K562 (cell line): ENCODE measurements at regions not wholly inside any gene's neighbourhood (a gene's known extent, or its start where the extent isn't known, plus 50 kb on each side); places are given as distances from the start of the nearest gene placed in this dataset.

Experiments used
- ATAC-seq: fragments of 200-7000 bp; cut with Tn5 transposase; 3 replicates; pipeline ENCODE4 v1.9.1; 2020; ENCODE audit warnings: moderate library complexity
- BruUV-seq: library from RNA; stranded (reverse); fragments of 400-500 nt; replicated peaks from 2 replicates; lab custom pipeline; 2021; lab: Mats Ljungman, UMichigan
- CTCF ChIA-PET: fragments of 300-600 bp; formaldehyde crosslinking; extraction: SDS; loops from one replicate; lab custom pipeline; 2021; ENCODE audit warnings: low intra/inter-chr PET ratio; lab: Yijun Ruan, JAX
- POLR2A ChIA-PET: fragments of 300-600, 350-650 bp; sonication (Branson Sonifier 250); formaldehyde crosslinking; extraction: SDS; loops from one replicate; lab custom pipeline; 2021; ENCODE audit warnings: antibody characterized with exemption, inconsistent platforms; lab: Yijun Ruan, JAX
- DNase-seq, 4 experiments: peaks; one replicate each; pipeline versions ENCODE4 v3.0.0 to v3.0.0-alpha.2; 2011 to 2018; ENCODE audit warnings: low spot score in 3 of 4, mixed read lengths in 3 of 4; ENCODE audit errors: extremely low read depth in 1 of 4
- FAIRE-seq: peaks from 2 replicates; lab custom pipeline; 2011; peaks lifted over from hg19 to GRCh38; lab: Jason Lieb, UNC
- H2AFZ ChIP-seq: 2 replicates; pipeline ENCODE4 v1.6.0; 2011; ENCODE audit warnings: low read depth, low read length, control low read depth, inconsistent platforms
- H3K27ac ChIP-seq: fragments of 200-600 bp; 3 replicates; pipeline ENCODE4 v1.8.0; 2011; ENCODE audit warnings: low read depth, mild to moderate bottlenecking, control low read depth, inconsistent platforms, low read length, moderate library complexity, mixed read lengths; ENCODE audit errors: extremely low read depth
- H3K27me3 ChIP-seq, 2 experiments: fragments of 300-600 bp in 1 of 2; 2 replicates in 1 of 2; 3 replicates in 1 of 2; pipeline versions ENCODE4 v1.6.0 to v1.8.0; 2011; ENCODE audit warnings: inconsistent platforms in 2 of 2, low read length in 2 of 2, mild to moderate bottlenecking in 1 of 2, mixed read lengths in 1 of 2, moderate library complexity in 1 of 2; ENCODE audit not compliant: control insufficient read depth in 2 of 2, insufficient read depth in 2 of 2
- H3K36me3 ChIP-seq: fragments of 300-600 bp; 3 replicates; pipeline ENCODE4 v1.8.0; 2011; ENCODE audit warnings: mild to moderate bottlenecking, low read length, inconsistent platforms; ENCODE audit not compliant: control insufficient read depth, insufficient read depth
- H3K4me1 ChIP-seq, 2 experiments: fragments of 200-600 bp in 1 of 2; replicated peaks in 1 of 2; 2 replicates in 1 of 2; 3 replicates in 1 of 2; pipeline versions ENCODE4 v1.5.1 to v1.8.0; 2011; ENCODE audit warnings: inconsistent platforms in 2 of 2, low read length in 2 of 2, mild to moderate bottlenecking in 1 of 2, mixed read lengths in 1 of 2, moderate library complexity in 1 of 2; ENCODE audit not compliant: control insufficient read depth in 2 of 2, insufficient read depth in 2 of 2
- H3K4me2 ChIP-seq: 2 replicates; pipeline ENCODE4 v1.6.1; 2011; ENCODE audit warnings: low read length, control low read depth, inconsistent platforms, mixed read lengths; ENCODE audit not compliant: insufficient read depth
- H3K4me3 ChIP-seq: fragments of 200-600 bp; sonication (generic), shearing (Covaris generic); 2 replicates; pipeline ENCODE4 v1.5.1; 2016; ENCODE audit warnings: control low read depth, inconsistent platforms
- H3K79me2 ChIP-seq: fragments of 200-600 bp; 3 replicates; pipeline ENCODE4 v1.8.0; 2011; ENCODE audit warnings: low read length, inconsistent platforms; ENCODE audit not compliant: control insufficient read depth, insufficient read depth
- H3K9ac ChIP-seq, 2 experiments: 2 replicates each; pipeline versions ENCODE4 v1.6.0 to v1.6.1; 2011; ENCODE audit warnings: low read depth in 2 of 2, low read length in 2 of 2, control low read depth in 1 of 2, inconsistent platforms in 1 of 2, mild to moderate bottlenecking in 1 of 2, mixed read lengths in 1 of 2; ENCODE audit not compliant: insufficient read depth in 1 of 2
- H3K9me1 ChIP-seq: one replicate; pipeline ENCODE4 v1.6.0; 2011; ENCODE audit warnings: inconsistent platforms, mild to moderate bottlenecking, low read length, moderate library complexity; ENCODE audit not compliant: control insufficient read depth, insufficient read depth
- H3K9me3 ChIP-seq: replicated peaks from 2 replicates; pipeline ENCODE4 v1.5.1; 2011; ENCODE audit warnings: low read depth, low read length, inconsistent platforms; ENCODE audit not compliant: control insufficient read depth, insufficient read depth
- H4K20me1 ChIP-seq: replicated peaks from 2 replicates; pipeline ENCODE4 v1.6.1; 2011; ENCODE audit warnings: low read length, inconsistent platforms, mixed read lengths; ENCODE audit not compliant: control insufficient read depth, insufficient read depth
- ADNP ChIP-seq: fragments of 200-800 bp; sonication (Bioruptor generic); IDR thresholded peaks from 2 replicates; pipeline ENCODE4 v1.6.1; 2016; ENCODE audit warnings: missing genetic modification characterization, missing compliant biosample characterization
- BCL6 ChIP-seq: fragments of 250-450 bp; sonication (Bioruptor Pico); IDR thresholded peaks from 2 replicates; pipeline ENCODE4 v1.4.0; 2020
- CREB5 ChIP-seq: fragments of 250-450 bp; sonication (Bioruptor Pico); IDR thresholded peaks from 2 replicates; pipeline ENCODE4 v1.5.0; 2020; ENCODE audit warnings: mild to moderate bottlenecking
- EWSR1 ChIP-seq: fragments of 450-650 bp; IDR thresholded peaks from 2 replicates; pipeline ENCODE4 v1.6.1; 2018; ENCODE audit warnings: borderline replicate concordance, mild to moderate bottlenecking, low read depth, moderate library complexity; ENCODE audit not compliant: partially characterized antibody
- KAT2B ChIP-seq: IDR thresholded peaks from one replicate; pipeline ENCODE4 v1.6.1; 2012; ENCODE audit warnings: low read depth, mild to moderate bottlenecking, control low read depth, inconsistent platforms, low read length, moderate library complexity
- SFPQ ChIP-seq: fragments of 200-400 bp; formaldehyde crosslinking; IDR thresholded peaks from 2 replicates; pipeline ENCODE4 v1.6.1; 2017; ENCODE audit warnings: mild to moderate bottlenecking, low read depth, low read length, moderate library complexity
- TARDBP ChIP-seq: fragments of 450-650 bp; IDR thresholded peaks from 2 replicates; pipeline ENCODE4 v1.6.1; 2016
- UBTF ChIP-seq, 2 experiments: IDR thresholded peaks; 2 replicates each; pipeline ENCODE4 v1.6.1; 2012; ENCODE audit warnings: improper control_type of control experiment in 2 of 2, low read depth in 2 of 2, low read length in 2 of 2, borderline replicate concordance in 1 of 2
- ZNF253 ChIP-seq: fragments of 250-450 bp; sonication (Bioruptor Pico); conservative IDR thresholded peaks from 2 replicates; pipeline ENCODE4 v1.6.1; 2021; ENCODE audit warnings: mild to moderate bottlenecking
- ZNF512 ChIP-seq: IDR thresholded peaks from 2 replicates; pipeline ENCODE4 v1.6.1; 2016; ENCODE audit warnings: missing genetic modification characterization, missing compliant biosample characterization
- ZNF778 ChIP-seq: fragments of 450-650 bp; formaldehyde crosslinking; IDR thresholded peaks from 2 replicates; pipeline ENCODE4 v1.4.0; 2020; ENCODE audit warnings: mild to moderate bottlenecking, moderate library complexity
- ZNF780A ChIP-seq: fragments of 250-450 bp; sonication (Bioruptor Pico); IDR thresholded peaks from 2 replicates; pipeline ENCODE4 v1.5.0; 2021; ENCODE audit warnings: mild to moderate bottlenecking
- WGBS: fragments of 100-300 bp; shearing (Covaris generic); methylation state at CpG from one replicate; pipeline ENCODE4 v1.1.6; 2016; ENCODE audit warnings: low coverage, mixed read lengths; ENCODE audit not compliant: insufficient coverage; ENCODE audit errors: missing lambda C conversion rate; 5-methylcytosine and 5-hydroxymethylcytosine counted together
- in situ Hi-C: fragments of 300-500 bp; cut with MboI; formaldehyde crosslinking; loops from 4 replicates; pipeline ENCODE4 v1.15.0; 2018; ENCODE audit warnings: inconsistent platforms, mixed read lengths
- intact Hi-C: fragments of 100-400 bp; cut with micrococcal nuclease; formaldehyde crosslinking; loops from 2 replicates; pipeline ENCODE4 v1.14.2; 2022

GRCh38 chr5:92163906-92164305 lies 780.8 kb upstream of the ARRDC3 start (continued):
- no peak for TF ChIP-seq SFPQ
- TF ChIP-seq, all 486 proteins: peak for 0

- Histone ChIP-seq H3K79me2 (no peaks in the 10 kb centered on the region), H3K4me3 (no peak overlapping the region), H3K36me3 (no peaks in the 10 kb centered on the region), H3K27me3 (no peaks in the 10 kb centered on the region), H3K9me1 (no peaks in the 10 kb centered on the region), H3K9me3 (no peaks in the 10 kb centered on the region; the same call in 1 of the 2 replicates), H3K27ac (no peak overlapping the region), H2AFZ (no peak overlapping the region), H3K9ac (no peak overlapping the region), H3K4me1 (no peaks in the 10 kb centered on the region), H3K4me2 (no peak overlapping the region), H4K20me1 (no peaks in the 10 kb centered on the region)
- ChIA-PET CTCF (no interaction called here), POLR2A (no interaction called here)
- in situ Hi-C loops (no loop called here), intact Hi-C loops (no loop called here)
- ATAC-seq, result no peak
- WGBS, result 0% methylated on average over 2 of the region's 2 CpGs
- no peak for TF ChIP-seq BCL6 (CRISPR knock-in tag)
- TF ChIP-seq EWSR1, result no peak
- no peak for TF ChIP-seq ZNF253 (CRISPR knock-in tag)
- no peak for TF ChIP-seq UBTF (IDR thresholded peaks at IDR 0.05; ENCODE audit: borderline replicate concordance in 1 of 2, low read depth in 2 of 2, low read length in 2 of 2)
- no peak for TF ChIP-seq KAT2B
- no peak for TF ChIP-seq ZNF512 (tag)
- TF ChIP-seq TARDBP, result no peak
- no peak for TF ChIP-seq ADNP
- TF ChIP-seq ZNF778, result no peak
- no peak for TF ChIP-seq CREB5 (CRISPR knock-in tag)
- no peak for TF ChIP-seq ZNF780A (CRISPR knock-in tag)
- no peak for DNase-seq
- no peak for FAIRE-seq
- BruUV-seq, result no TSS peak
Observed at GRCh38 chr5:92147798-92148197, 764.7 kb upstream of the ARRDC3 start.
